C4-2B (cell line): ENCODE measurements at regions not wholly inside any gene's neighbourhood (a gene's known extent, or its start where the extent isn't known, plus 50 kb on each side); places are given as distances from the start of the nearest gene placed in this dataset.

Experiments
- CTCF ChIP-seq: fragments of 450-650 bp; conservative IDR thresholded peaks from 2 replicates; pipeline ENCODE4 v1.5.1; 2017; ENCODE audit warnings: mild to moderate bottlenecking
- ZFX ChIP-seq: fragments of 450-650 bp; IDR thresholded peaks from 2 replicates; pipeline ENCODE4 v1.6.1; 2017

DNA sequence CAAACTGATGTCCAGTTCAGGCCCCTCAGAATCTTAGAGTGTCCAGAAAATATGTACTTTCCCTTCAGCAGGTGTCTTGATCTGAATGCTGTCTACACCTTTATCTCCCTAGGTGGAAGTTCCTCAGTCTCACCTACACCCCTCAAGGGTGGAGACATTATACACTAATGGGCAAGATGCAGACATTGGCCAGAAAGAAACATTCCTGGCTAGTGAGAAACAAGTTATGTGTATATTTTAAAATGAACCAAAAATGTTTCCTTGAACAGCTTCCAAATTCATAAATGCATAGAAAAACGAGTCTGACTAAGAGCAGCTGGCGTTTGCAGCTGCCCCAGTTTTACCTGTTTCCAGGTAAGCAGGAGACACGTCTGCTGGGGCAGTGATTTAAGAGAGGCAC is 140.5 kb upstream of the IRX4 start:
- TF ChIP-seq CTCF (no peak), ZFX (no peak)
